ENCODE measurements at regions not wholly inside any gene's neighbourhood (a gene's known extent, or its start where the extent isn't known, plus 50 kb on each side); places are given as distances from the start of the nearest gene placed in this dataset.
"Not testable (repeated sequence)": the region's sequence is repeated elsewhere in the genome, so short reads cannot be mapped to it uniquely, and the experiment has no call there.

DNA sequence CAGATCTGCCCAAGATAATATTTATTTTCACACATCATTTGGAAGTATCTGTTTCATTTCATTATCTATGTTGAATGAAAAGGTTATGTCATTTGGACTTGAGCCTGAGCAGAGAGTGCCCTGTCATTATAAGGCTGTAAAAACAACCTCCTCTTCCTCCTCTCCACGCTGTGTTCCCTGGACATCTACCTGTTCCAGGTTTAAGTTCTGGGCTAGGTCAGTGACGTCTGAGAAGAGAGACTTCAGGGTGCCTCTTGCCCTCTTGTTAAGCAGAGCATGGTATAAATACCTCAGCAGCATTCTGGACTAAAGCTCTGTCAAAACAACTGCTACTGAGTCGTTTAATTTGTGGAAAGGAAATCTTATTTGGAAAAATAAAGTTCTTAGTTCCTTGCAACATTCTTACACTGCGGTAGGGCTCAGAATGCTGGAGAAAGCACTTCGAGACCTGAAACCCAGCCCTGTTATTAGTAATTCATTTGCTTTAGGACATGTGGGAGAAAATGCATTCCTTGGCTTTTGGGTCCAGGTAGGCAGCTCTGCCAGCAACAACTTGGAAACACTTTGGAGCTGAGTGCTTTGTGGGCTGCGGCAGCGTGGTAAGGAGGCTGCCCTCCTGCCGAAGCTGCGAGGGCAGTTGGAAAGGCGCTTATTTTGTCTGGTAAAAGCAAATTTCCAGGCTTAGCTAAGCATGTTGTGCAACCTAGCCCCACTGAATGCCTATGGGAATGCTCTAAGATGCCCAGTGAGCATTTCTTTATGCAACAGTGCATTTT lies 91.8 kb upstream of the NEDD4L start:
- no peak for DNase-seq

DNA sequence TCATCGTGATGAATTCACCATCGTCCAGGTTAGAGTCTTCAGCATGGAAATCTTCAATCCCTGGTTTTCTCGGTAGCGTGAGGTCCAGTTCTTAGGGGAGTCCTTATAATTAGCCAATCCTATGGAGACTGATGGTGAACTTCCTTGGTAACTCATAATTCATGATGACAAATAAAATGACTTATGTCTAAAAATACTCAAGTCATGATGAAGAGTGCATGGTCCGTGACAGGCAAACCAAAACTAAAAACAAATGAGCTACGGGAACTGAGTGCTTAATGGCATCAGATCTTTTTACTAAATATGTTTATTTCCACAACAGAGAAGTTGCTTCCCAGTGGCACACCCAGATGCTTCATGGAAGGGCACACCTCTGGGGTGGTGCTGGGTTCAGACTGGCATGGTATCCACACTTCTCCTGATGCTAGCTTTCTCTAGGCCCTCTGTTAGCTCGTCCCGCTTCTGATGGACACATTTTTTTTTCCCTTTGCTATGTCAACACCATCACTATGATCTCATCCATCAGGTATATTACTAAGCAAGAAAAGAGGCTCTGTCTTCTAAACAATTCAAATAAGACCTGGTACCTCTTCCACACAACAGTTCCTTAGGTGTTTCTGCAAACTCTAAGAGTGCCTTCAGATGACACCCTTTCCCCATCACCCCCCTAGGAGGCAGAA lies 92.8 kb upstream of the NEDD4L start:
- DNase-seq = no peak

DNA sequence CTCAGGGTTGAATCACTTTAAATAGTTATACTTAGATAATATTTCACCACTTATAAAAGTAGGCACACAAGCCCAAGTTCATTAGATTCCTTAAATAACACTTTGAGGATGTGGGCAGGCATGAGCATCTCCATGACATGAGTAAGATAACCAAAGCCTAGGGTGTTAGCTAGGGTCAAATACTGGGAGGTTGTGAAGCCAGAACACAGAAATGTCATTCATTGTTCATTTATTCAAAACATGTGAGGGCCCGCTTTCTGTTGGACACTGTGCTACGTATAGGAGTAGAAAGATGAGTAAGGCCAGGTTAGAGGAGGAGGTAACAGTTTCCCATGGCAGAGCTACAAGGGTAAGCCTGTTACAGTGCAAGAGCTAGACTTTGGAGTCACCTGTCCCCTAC lies 93.5 kb upstream of the NEDD4L start:
- DNase-seq = no peak

DNA sequence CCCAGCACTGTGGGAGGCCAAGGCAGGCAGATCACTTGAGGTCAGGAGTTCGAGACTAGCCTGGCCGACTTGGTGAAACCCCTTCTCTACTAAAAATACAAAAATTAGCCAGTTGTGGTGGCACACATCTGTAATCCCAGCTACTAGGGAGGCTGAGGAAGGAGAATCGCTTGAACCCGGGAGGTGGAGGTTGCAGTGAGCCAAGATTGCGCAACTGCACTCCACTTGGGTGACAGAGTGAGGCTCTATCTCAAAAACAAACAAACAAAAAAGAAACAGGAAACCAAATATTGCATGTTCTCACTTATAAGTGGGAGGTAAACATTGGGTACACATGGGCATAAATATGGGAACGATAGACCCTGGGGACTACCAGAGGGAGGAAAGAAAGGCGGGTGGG lies 94.7 kb upstream of the NEDD4L start:
- DNase-seq = not testable (repeated sequence)

DNA sequence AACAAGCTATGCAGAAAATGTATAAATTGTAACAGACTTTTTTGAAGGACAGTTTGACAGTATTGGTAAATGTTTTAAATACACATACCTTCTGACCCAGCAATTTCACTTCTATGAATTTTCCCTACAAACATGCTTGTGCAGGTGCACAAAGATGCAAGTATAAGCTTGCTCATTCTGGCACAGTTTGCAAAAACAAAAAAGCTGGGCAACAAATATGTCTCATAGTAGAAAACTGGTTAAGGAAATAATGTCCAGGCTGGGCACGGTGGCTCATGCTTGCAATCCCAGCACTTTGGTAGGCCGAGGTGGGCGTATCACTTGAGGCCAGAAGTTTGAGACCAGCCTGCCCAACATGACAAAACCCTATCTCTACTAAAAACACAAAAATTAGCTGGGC lies 96.9 kb upstream of the NEDD4L start:
- no peak for DNase-seq

DNA sequence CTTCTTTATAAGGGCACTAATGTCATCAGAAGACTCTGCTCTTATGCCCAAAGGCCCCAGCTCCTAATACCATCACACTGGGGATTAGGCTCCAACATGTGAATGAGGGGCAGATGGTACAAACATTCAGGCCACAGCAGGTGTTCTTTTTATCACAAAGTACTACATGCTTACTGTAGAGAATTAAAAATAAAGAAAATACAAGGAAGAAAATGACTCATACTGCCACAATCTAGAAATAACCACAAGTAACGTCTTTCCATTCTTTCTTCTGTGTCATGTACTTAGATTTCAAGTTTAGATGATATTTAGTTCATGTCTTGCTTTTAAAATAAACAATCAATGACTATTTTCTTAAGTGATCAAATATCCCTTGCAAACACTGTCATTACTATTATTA lies 100.3 kb upstream of the NEDD4L start:
- DNase-seq = no peak

DNA sequence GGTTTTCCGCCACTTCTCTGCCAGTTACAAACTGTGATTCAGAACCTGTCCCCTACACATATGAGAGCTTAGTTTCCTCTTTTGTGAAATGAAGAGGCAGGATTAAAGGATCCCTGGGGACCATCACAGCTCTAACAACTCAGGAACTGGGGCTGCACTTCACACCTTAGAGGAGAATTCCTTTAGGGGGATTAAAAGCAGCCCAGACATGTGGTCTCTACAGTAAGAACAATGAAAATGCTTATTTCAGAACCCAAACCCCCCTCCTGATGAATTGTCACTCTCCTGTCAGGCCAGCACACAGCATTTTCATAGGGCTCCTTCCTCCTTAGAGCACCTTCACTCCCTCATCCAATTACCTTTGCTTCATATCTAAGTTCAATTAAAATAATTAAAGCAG lies 101.5 kb upstream of the NEDD4L start:
- DNase-seq = no peak

DNA sequence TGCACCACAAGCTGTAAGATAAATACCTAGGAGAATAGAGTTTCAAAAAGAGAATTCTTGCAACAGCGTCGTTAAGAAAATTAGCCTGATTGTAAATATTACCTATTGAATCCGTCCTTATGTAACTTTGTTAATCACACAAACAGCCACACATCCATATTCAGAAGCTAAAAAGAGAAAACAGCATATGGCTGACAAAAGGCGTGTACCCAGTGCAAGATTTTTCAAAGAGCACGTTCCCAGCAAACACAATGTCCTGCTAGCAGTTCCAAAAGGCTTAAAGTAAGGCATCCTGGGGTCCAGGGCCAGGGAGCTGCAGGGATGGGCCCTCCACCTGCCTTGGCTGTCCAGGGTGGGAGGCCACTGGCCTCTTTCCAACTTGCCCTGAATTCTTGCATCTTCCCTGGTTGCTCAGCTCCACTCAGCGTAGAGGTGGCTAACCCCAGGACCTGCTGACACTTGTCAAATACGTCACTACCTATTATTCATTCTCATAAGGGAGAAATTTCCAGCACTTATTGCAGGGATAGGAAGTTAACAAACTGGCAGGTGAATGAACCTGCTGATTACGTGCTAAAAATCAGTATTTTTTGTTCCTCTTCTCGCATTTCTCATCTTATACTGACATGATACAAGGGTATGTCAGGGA lies 102.1 kb upstream of the NEDD4L start:
- no peak for DNase-seq

DNA sequence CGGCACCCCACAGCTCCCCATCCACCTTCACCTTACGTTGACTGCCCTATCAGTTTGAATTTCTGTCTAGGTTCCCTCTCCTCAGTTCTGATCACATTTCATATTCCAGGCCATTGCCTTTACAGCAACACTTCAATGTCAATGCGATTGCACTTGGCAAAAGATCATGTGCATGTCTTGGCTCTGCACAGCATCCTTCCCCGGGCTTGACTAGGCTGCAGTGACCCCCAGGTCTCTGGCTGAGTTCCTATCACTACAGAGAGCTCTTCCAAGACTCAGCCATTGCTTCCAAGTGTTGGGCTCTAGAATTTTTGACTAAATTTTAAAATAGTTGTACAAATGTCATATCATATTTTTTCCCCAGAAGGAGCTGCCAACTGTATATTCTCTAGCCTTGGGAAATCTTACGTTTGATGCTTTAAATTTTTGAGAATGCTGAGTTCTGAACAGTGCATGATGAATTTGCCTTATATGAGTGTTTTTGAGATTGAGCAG lies 103.8 kb upstream of the NEDD4L start:
- DNase-seq = no peak

DNA sequence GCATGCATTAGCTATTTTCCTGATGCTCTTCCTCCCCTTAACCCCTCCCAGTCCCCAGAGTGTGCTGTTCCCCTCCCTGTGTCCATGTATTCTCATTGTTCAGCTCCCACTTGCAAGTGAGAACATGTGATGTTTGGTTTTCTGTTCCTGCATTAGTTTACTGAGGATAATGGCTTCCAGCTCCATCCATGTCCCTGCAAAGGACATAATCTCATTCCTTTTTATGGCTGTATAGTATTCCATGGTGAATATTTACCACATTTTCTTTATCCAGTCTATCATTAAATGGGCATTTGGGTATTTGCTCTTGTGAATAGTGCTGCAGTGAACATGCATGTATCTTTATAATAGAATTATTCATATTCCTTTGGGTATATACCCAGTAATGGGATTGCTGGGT lies 109.7 kb upstream of the NEDD4L start:
- DNase-seq = not testable (repeated sequence)

DNA sequence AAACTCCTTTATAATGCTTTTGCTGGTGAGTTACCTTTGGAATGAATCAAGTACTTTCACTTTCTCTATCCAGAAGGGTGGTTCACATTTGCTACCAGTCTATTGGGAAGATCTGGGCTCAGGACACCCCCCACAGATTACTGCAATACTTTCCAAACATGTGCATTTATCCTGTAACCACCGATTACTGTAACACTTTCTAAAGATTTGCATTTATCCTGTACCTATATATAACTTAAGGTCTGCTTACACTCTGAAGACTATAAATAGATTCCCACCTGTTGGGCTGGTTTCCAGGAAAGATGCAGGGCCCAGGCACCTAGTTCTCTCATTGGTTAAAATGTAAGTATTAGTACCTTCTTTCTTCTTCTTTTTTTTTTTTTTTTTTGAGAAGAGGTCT lies 113.0 kb upstream of the NEDD4L start:
- no peak for DNase-seq

DNA sequence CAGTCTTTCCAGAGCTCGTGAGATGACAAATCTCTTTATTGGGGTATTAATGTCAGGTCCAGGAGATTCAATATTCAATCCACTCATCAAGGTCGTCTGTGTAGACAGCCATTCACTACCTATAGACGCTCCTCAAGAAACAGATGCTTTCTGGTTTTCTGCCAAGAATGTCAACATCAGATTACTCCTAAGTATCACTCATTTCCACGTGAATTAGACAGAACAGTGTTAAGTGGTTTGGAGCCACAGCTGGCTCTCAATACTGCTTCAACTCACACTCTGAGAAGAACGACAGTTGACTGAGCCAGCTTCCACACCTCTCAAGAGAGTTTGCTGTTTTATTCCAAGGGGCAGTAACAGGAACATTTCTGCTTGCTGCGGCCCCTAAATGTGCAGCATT lies 113.5 kb upstream of the NEDD4L start:
- DNase-seq = no peak

DNA sequence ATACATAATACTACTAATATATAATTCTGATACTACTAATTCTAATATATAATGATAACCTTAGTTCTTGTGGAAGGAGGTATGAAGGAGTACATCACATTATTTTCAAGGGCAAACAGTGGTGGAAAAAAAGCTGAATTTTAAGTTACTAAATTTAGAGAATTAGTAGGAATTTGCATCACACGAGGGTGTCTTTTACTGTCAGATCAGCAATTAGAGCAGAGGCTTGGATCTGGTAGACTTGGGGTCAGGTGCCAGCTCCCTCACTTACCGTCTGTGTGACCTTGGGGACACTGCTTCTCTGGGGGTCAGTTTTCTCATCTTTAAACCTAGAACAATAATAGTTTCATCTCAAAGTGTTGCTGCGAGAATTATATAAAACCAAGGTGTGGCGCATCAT lies 114.1 kb upstream of the NEDD4L start:
- DNase-seq = no peak

DNA sequence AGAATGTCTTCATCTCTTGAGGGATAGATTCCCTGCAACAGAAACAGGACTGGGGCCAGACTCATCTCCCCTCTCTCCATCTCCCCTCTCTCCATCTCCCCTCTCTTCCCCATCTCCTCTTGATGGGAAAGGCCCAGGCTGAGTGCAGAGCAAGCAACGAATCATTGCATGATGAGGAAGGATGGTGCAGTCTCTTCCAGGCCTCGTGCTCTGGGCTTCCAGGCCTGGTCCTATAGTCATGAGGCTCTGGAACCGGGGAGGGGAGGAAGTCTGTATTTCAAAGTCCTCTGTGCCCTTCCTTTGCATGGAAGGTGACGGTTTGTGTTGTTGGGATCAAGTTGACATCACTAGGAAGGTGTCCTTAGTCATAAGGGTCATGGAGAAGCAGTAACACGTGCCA lies 115.6 kb upstream of the NEDD4L start:
- DNase-seq = no peak

DNA sequence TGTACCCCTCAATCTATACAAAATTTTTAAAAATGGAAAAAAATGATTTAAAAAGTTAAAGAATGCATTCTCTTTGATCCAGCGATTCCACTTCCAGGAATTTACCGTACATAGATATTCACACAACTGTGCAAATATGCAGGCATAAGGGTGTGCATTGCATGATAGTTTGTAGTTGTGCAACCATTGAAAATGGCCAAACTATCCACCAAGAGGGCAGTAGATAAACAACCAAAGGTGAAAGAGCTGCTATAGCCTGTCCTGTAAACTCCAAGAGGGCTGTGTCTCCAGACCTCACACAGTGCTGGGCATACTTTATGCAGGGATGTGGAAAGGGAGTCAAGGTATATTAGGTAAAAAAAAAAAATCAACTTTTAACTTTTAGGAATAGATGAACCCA lies 116.5 kb upstream of the NEDD4L start:
- DNase-seq = no peak

DNA sequence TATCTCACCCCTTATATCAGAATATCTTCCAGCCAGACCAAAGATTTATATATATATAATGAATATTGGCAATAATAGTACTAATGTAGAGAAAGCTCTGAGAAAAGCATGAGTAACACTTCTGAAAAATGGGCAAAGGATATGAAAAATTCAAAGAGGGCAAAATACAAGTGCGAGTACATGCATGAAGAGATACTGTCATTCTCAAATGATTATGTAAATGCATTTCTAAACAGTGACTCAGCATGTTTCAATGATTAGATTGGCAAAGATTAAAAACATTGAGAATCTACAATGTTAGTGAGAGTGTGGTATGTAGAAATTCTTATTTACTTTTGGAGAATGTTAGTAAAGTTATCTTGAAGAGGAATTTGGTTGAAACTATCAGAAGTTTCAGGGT lies 118.3 kb upstream of the NEDD4L start:
- DNase-seq = no peak

DNA sequence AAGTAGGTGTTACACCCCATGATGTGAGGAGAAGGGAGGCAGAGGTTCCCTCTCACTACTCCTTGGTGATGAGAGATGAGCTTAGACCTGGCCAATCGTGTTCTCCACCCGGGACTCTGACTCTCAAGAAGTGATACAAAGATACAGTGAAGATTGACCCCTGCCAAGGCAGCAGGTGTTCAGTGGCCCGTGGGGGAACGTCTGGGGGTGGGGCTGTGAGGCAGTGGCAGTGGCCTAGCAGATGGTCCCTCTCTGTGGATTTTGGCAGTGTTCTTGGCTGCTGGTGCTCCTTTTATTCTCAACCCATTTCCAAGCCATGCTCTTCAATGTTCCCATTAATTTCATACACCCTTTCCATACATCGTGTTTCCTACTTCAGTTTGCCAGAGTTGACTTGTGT lies 120.4 kb upstream of the NEDD4L start:
- no peak for DNase-seq

DNA sequence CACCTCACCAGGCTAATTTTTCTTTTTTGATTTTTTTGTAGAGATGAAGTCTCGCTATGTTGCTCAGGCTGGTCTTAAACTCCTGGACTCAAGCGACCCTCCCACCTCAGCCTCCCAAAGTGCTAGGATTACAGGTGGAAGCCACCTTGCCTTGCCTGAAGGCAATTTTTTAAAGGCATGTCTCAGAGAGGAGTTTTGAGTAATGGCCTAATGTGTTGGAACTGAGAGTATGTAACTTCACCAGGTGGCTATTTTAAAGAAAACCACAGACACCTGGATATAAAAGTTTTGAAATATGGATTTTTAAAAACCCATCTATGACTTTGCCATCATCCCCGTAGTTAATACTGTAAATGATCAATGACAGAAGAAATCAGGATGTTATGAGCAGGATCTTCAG lies 119.8 kb upstream of the ATP8B1 start:
- DNase-seq = no peak

DNA sequence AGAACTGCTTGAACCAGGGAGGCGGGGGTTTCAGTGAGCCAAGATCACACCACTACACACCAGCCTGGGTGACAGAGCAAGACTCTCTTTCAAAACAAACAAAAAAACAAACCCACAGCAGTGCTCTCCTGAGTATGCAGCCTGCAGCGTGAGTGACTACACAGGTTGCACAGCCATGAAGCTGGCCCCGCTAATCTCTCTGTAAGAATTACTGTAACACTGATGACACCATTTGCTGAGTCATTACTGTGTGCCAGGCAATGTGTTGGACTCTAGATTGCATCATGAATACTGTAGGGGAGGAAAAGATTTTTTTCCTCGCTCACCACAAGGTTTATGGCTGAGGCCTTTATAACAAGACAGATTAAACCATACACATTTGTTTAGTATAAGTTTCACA lies 118.6 kb upstream of the ATP8B1 start:
- no peak for DNase-seq

DNA sequence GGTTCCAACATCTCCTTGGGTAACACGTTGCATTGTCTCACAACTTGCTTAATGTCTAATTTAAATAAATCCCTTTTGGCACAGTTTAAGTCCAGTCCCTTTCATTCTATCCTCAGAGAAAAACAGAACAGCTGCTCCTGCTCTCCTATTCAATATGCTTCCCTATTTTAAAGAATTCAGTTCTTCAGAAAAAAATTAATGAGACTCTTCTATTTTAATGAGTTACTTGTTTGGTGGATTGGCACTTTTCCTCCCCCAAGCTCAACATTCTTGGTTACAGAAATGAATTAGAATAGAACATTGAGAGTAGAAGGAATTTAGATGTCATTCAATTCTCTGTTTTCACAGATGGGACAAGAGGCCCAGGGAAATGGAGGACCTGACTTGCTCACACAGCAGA lies 116.9 kb upstream of the ATP8B1 start:
- no peak for DNase-seq

DNA sequence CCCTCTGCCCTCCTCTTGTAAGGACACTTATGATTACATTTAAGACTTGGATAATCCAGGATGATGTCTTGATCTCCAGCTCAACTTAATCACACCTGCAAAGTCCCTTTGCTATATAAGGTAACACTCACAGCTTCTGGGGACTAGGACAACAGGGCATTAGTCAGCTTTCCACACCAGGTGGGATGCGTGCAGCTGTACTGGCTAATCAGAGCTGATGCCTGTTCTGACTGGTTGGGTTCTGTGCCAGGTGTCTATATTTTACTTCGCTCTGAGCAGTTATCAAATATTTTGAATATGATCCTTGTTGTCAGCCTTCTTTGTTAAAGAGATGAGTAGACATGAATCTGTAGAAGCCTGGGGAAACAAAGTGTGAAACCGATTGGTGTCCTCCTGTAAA lies 115.5 kb upstream of the ATP8B1 start:
- no peak for DNase-seq

DNA sequence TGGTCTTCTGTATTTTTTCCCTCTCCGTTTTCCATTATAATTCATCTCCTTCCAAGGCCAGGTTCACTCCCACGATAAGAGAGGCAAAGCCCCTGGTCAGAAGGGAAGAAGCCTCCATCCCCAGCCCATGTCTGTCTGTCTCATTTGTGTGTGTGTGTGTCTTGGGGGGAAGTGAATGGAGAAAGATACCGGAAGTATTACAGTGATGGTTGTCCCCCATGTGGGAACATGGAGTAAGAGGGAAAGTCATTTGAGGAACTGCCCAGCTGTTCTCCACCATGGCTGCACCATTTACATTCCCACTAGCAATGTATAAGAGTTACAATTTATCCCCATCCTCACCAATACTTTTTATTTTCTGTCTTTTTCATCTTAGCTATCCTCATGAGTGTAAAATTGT lies 113.6 kb upstream of the ATP8B1 start:
- no peak for DNase-seq

DNA sequence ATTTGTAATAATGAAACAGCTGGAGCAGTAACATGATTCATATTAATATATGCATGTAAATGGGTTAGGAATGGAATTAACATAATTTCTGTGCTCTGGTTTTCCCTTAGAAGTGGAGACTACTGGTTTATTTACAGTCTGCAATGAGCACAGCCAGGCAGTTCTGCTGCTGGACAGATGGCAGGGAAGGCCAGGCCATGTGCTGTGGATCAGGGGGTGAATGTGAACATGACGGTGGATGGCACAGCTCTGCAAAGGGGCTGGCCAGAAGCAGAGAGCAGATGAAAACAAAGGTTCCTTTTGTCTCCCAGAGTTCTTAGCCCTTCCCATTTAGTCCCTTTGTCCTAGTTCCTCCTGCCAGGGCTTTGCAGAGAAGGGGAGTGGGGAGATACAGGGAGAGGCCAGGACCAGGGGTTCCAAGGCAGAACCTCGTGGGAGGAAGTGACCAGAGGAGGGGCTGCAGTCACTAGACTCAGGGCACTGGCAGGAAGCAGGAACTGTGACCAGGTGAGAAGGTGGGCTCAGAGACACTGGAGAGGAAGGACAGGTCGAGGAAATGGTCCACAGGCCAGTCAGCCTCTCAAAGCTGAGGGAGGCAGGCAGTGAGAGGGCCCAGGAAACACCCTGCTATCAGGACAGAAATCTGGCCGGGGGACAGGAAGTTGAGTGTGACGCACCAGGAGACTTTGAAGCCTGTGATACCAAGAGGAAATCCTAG lies 112.9 kb upstream of the ATP8B1 start:
- DNase-seq = no peak

DNA sequence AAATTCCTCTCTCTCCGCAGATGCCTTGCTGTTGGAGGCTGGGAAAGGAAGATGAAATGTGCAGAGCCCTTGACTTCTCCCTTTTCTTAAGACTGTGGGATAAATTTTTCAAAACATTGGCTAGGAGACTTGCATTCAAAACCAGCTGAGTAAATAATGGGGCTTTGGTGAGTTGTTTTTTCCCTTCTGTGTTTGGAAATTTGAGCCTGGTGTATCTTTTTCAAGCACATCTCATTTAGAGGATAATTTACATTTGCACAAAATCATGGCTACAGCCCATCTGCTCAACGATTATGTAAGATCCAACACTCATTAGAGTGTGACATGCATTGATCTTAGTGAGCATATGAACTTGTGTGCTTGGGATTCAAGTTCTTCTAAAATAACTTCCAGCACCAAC lies 112.1 kb upstream of the ATP8B1 start:
- no peak for DNase-seq

Measured in activated gamma-delta T cell treated with Interleukin-2 at 50 U/mL for 16 hours (primary cell).